Thyroid gland (tissue), 4 donors: ENCODE measurements at regions not wholly inside any gene's neighbourhood (a gene's known extent, or its start where the extent isn't known, plus 50 kb on each side); places are given as distances from the start of the nearest gene placed in this dataset.

ENCODE experiments used
- CTCF ChIP-seq, 6 experiments: fragments of 200-600 bp in 3 of 6; fragments of 450-650 bp in 3 of 6; sonication (generic) in 3 of 6; IDR thresholded peaks; one replicate each; pipeline ENCODE4 v1.5.1; 2016 to 2019; ENCODE audit warnings: antibody characterized with exemption in 6 of 6, mild to moderate bottlenecking in 2 of 6, inconsistent platforms in 1 of 6, moderate library complexity in 1 of 6
- POLR2A ChIP-seq, 2 donors: fragments of 450-650 bp; IDR thresholded peaks; one replicate each; pipeline ENCODE4 v1.6.1; 2017; ENCODE audit warnings: antibody characterized with exemption in 2 of 2, mild to moderate bottlenecking in 2 of 2, moderate library complexity in 1 of 2

- no peak for TF ChIP-seq CTCF (IDR thresholded peaks at IDR 0.05)
- no peak for TF ChIP-seq POLR2A (IDR thresholded peaks at IDR 0.05)
Observed at GRCh38 chr9:110124439-110124838, 83.5 kb downstream of the C9orf152 start.
